ENCODE measurements at regions not wholly inside any gene's neighbourhood (a gene's known extent, or its start where the extent isn't known, plus 50 kb on each side); places are given as distances from the start of the nearest gene placed in this dataset.

- H3K27ac ChIP-seq (ENCODE audit: low read depth, low read length) = no peak overlapping the region
- H3K27me3 ChIP-seq (ENCODE audit: control insufficient read depth in 1 of 2, insufficient read depth in 2 of 2, low read length in 2 of 2) = no peaks in the 10 kb centered on the region
- H3K9me3 ChIP-seq (ENCODE audit: control insufficient read depth in 1 of 2, low read length in 2 of 2) = peaks cover 0 to 4% of the 10 kb centered on the region in 2 donors
- no peak overlapping the region for H3K4me3 ChIP-seq (ENCODE audit: low read depth in 1 of 2, low read length in 2 of 2)
- H3K36me3 ChIP-seq (ENCODE audit: control insufficient read depth in 1 of 2, insufficient read depth in 2 of 2, low read length in 2 of 2) = no peaks in the 10 kb centered on the region
- H3K4me1 ChIP-seq (ENCODE audit: control insufficient read depth in 1 of 2, insufficient read depth in 2 of 2, low read length in 2 of 2) = no peaks in the 10 kb centered on the region
- H3K9ac ChIP-seq (ENCODE audit: low read depth in 1 of 2, low read length in 2 of 2) = no peak overlapping the region
Observed at GRCh38 chr21:35416866-35417489, 367.9 kb upstream of the RUNX1 start.

- H3K4me3 ChIP-seq (ENCODE audit: low read depth in 1 of 2, low read length in 2 of 2) = no peak overlapping the region
- H3K9me3 ChIP-seq (ENCODE audit: control insufficient read depth in 1 of 2, low read length in 2 of 2) = no peaks in the 10 kb centered on the region
- H3K36me3 ChIP-seq (ENCODE audit: control insufficient read depth in 1 of 2, insufficient read depth in 2 of 2, low read length in 2 of 2) = no peaks in the 10 kb centered on the region
- H3K4me1 ChIP-seq (ENCODE audit: control insufficient read depth in 1 of 2, insufficient read depth in 2 of 2, low read length in 2 of 2) = peaks cover 8% of the 10 kb centered on the region in 2 donors
- no peak overlapping the region for H3K9ac ChIP-seq (ENCODE audit: low read depth in 1 of 2, low read length in 2 of 2)
- no peaks in the 10 kb centered on the region for H3K27me3 ChIP-seq (ENCODE audit: control insufficient read depth in 1 of 2, insufficient read depth in 2 of 2, low read length in 2 of 2)
- no peak overlapping the region for H3K27ac ChIP-seq (ENCODE audit: low read depth, low read length)
Observed at GRCh38 chr21:35414507-35415139, 365.5 kb upstream of the RUNX1 start.

- peaks cover 8 to 9% of the 10 kb centered on the region in 2 donors for H3K4me1 ChIP-seq (ENCODE audit: control insufficient read depth in 1 of 2, insufficient read depth in 2 of 2, low read length in 2 of 2)
- H3K9ac ChIP-seq (ENCODE audit: low read depth in 1 of 2, low read length in 2 of 2) = no peak overlapping the region
- H3K27me3 ChIP-seq (ENCODE audit: control insufficient read depth in 1 of 2, insufficient read depth in 2 of 2, low read length in 2 of 2) = no peaks in the 10 kb centered on the region
- no peaks in the 10 kb centered on the region for H3K36me3 ChIP-seq (ENCODE audit: control insufficient read depth in 1 of 2, insufficient read depth in 2 of 2, low read length in 2 of 2)
- no peak overlapping the region for H3K27ac ChIP-seq (ENCODE audit: low read depth, low read length)
- H3K9me3 ChIP-seq (ENCODE audit: control insufficient read depth in 1 of 2, low read length in 2 of 2) = no peaks in the 10 kb centered on the region
- no peak overlapping the region for H3K4me3 ChIP-seq (ENCODE audit: low read depth in 1 of 2, low read length in 2 of 2)
Observed at GRCh38 chr21:35414056-35414455, 365.0 kb upstream of the RUNX1 start.

GRCh38 chr21:35412231-35412630 lies 363.1 kb upstream of the RUNX1 start:
- Histone ChIP-seq H3K4me1 (ENCODE audit: control insufficient read depth in 1 of 2, insufficient read depth in 2 of 2, low read length in 2 of 2) (peaks cover 8 to 15% of the 10 kb centered on the region in 2 donors), H3K4me3 (ENCODE audit: low read depth in 1 of 2, low read length in 2 of 2) (no peak overlapping the region), H3K9me3 (ENCODE audit: control insufficient read depth in 1 of 2, low read length in 2 of 2) (no peaks in the 10 kb centered on the region), H3K9ac (ENCODE audit: low read depth in 1 of 2, low read length in 2 of 2) (no peak overlapping the region), H3K27me3 (ENCODE audit: control insufficient read depth in 1 of 2, insufficient read depth in 2 of 2, low read length in 2 of 2) (no peaks in the 10 kb centered on the region), H3K27ac (ENCODE audit: low read depth, low read length) (no peak overlapping the region), H3K36me3 (ENCODE audit: control insufficient read depth in 1 of 2, insufficient read depth in 2 of 2, low read length in 2 of 2) (no peaks in the 10 kb centered on the region)

DNA sequence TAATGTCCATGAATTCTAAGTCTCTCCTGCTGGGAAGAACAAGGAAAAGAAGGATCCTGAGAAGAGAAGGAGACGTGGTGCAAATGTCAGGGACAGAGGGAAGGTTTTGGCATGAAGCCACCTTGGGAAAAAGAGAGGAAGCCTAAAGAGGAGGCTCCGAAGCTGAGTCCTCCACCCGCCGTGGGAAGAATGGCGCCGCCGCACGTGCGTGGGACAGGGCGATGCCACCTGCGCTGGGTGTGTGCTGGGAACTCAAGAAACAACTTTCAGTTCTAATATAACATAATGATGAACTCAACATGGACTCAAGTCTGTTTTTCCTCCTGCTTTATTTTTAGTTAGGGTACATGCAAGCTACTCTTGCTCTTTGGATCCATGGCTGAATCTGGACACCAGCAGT lies 362.3 kb upstream of the RUNX1 start:
- no peaks in the 10 kb centered on the region for H3K9me3 ChIP-seq (ENCODE audit: control insufficient read depth in 1 of 2, low read length in 2 of 2)
- H3K9ac ChIP-seq (ENCODE audit: low read depth in 1 of 2, low read length in 2 of 2) = no peak overlapping the region
- H3K27me3 ChIP-seq (ENCODE audit: control insufficient read depth in 1 of 2, insufficient read depth in 2 of 2, low read length in 2 of 2) = no peaks in the 10 kb centered on the region
- no peaks in the 10 kb centered on the region for H3K36me3 ChIP-seq (ENCODE audit: control insufficient read depth in 1 of 2, insufficient read depth in 2 of 2, low read length in 2 of 2)
- no peak overlapping the region for H3K27ac ChIP-seq (ENCODE audit: low read depth, low read length)
- peaks cover 8 to 15% of the 10 kb centered on the region in 2 donors for H3K4me1 ChIP-seq (ENCODE audit: control insufficient read depth in 1 of 2, insufficient read depth in 2 of 2, low read length in 2 of 2)
- H3K4me3 ChIP-seq (ENCODE audit: low read depth in 1 of 2, low read length in 2 of 2) = no peak overlapping the region

- Histone ChIP-seq H3K36me3 (ENCODE audit: control insufficient read depth in 1 of 2, insufficient read depth in 2 of 2, low read length in 2 of 2) (no peaks in the 10 kb centered on the region), H3K27ac (ENCODE audit: low read depth, low read length) (no peak overlapping the region), H3K27me3 (ENCODE audit: control insufficient read depth in 1 of 2, insufficient read depth in 2 of 2, low read length in 2 of 2) (no peaks in the 10 kb centered on the region), H3K9me3 (ENCODE audit: control insufficient read depth in 1 of 2, low read length in 2 of 2) (no peaks in the 10 kb centered on the region), H3K4me1 (ENCODE audit: control insufficient read depth in 1 of 2, insufficient read depth in 2 of 2, low read length in 2 of 2) (peaks cover 8 to 15% of the 10 kb centered on the region in 2 donors), H3K9ac (ENCODE audit: low read depth in 1 of 2, low read length in 2 of 2) (no peak overlapping the region), H3K4me3 (ENCODE audit: low read depth in 1 of 2, low read length in 2 of 2) (no peak overlapping the region)
Observed at GRCh38 chr21:35410656-35411055, 361.6 kb upstream of the RUNX1 start.

- Histone ChIP-seq H3K4me3 (ENCODE audit: low read depth in 1 of 2, low read length in 2 of 2) (no peak overlapping the region), H3K27ac (ENCODE audit: low read depth, low read length) (no peak overlapping the region), H3K9ac (ENCODE audit: low read depth in 1 of 2, low read length in 2 of 2) (no peak overlapping the region), H3K4me1 (ENCODE audit: control insufficient read depth in 1 of 2, insufficient read depth in 2 of 2, low read length in 2 of 2) (peaks cover 8 to 15% of the 10 kb centered on the region in 2 donors), H3K27me3 (ENCODE audit: control insufficient read depth in 1 of 2, insufficient read depth in 2 of 2, low read length in 2 of 2) (no peaks in the 10 kb centered on the region), H3K36me3 (ENCODE audit: control insufficient read depth in 1 of 2, insufficient read depth in 2 of 2, low read length in 2 of 2) (no peaks in the 10 kb centered on the region), H3K9me3 (ENCODE audit: control insufficient read depth in 1 of 2, low read length in 2 of 2) (no peaks in the 10 kb centered on the region)
Observed at GRCh38 chr21:35410123-35410522, 361.0 kb upstream of the RUNX1 start.

DNA sequence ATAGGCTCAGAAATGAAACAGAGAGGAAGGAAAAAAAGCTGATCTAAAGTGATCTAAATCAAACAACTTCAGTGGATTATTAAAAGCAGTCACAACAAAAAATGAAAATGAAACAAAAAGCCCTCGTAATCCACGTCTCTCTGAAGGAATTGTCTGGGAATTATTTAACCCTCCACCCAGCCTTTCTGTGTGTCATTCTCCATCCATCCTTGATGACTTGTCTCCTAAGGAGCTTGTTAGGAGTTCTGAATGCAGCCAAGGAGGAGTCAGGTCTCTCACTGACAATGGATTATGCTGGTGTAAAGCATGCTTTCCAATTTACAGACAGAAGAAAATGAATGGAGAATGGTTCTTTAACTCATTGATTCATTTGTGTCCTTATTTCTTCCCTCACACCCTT lies 359.3 kb upstream of the RUNX1 start:
- Histone ChIP-seq H3K4me3 (ENCODE audit: low read depth in 1 of 2, low read length in 2 of 2) (peak overlapping the region; percentile 27 to 34), H3K27ac (ENCODE audit: low read depth, low read length) (no peak overlapping the region), H3K36me3 (ENCODE audit: control insufficient read depth in 1 of 2, insufficient read depth in 2 of 2, low read length in 2 of 2) (no peaks in the 10 kb centered on the region), H3K9ac (ENCODE audit: low read depth in 1 of 2, low read length in 2 of 2) (peak overlapping the region in 1 of 2 donors; percentile 34), H3K27me3 (ENCODE audit: control insufficient read depth in 1 of 2, insufficient read depth in 2 of 2, low read length in 2 of 2) (no peaks in the 10 kb centered on the region), H3K4me1 (ENCODE audit: control insufficient read depth in 1 of 2, insufficient read depth in 2 of 2, low read length in 2 of 2) (peaks cover 8 to 15% of the 10 kb centered on the region in 2 donors), H3K9me3 (ENCODE audit: control insufficient read depth in 1 of 2, low read length in 2 of 2) (no peaks in the 10 kb centered on the region)

DNA sequence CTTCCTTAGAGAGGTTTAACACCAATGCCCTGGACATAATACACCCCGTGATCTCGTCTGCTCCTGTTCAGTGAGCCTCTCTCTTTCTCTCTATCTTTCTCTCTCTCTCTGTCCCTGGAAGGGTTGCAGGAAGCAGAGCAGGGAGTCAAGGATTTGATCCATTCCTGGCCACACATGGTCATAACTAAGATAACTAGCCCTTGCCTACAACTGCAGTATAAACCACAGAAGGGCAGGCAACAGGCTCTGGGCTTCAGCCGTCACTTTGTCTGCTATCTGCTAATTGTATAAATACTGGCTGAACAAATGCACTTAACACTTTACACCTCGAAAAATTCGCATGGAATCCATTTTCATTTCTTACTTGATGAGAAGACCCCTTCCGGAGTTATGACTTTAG lies 357.5 kb upstream of the RUNX1 start:
- Histone ChIP-seq H3K4me3 (ENCODE audit: low read depth in 1 of 2, low read length in 2 of 2) (no peak overlapping the region), H3K9me3 (ENCODE audit: control insufficient read depth in 1 of 2, low read length in 2 of 2) (no peaks in the 10 kb centered on the region), H3K9ac (ENCODE audit: low read depth in 1 of 2, low read length in 2 of 2) (no peak overlapping the region), H3K27ac (ENCODE audit: low read depth, low read length) (no peak overlapping the region), H3K27me3 (ENCODE audit: control insufficient read depth in 1 of 2, insufficient read depth in 2 of 2, low read length in 2 of 2) (no peaks in the 10 kb centered on the region), H3K36me3 (ENCODE audit: control insufficient read depth in 1 of 2, insufficient read depth in 2 of 2, low read length in 2 of 2) (no peaks in the 10 kb centered on the region), H3K4me1 (ENCODE audit: control insufficient read depth in 1 of 2, insufficient read depth in 2 of 2, low read length in 2 of 2) (peaks cover 8 to 15% of the 10 kb centered on the region in 2 donors)

DNA sequence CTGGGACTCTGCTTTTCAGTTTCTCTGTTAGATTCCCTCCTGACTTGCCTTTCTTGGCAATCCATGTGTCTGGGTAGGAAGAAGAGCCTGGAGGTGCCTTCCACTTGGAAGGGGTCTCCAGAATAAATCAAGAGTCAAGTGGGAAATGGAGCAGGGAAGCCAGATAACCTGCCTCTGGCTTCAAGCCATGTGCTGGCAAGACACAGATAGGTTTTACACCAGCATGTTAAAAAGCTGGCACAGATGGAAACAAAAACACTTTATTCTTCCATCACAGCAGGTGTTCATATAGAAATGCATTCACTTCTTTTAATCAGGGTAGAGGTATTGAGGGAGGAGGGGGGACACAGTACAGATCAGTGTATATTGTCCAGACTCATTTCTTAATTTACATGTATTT lies 356.9 kb upstream of the RUNX1 start:
- Histone ChIP-seq H3K4me1 (ENCODE audit: control insufficient read depth in 1 of 2, insufficient read depth in 2 of 2, low read length in 2 of 2) (peaks cover 8 to 15% of the 10 kb centered on the region in 2 donors), H3K27ac (ENCODE audit: low read depth, low read length) (no peak overlapping the region), H3K4me3 (ENCODE audit: low read depth in 1 of 2, low read length in 2 of 2) (no peak overlapping the region)

More for the DNA sequence above, 356.9 kb upstream of the RUNX1 start:
- Histone ChIP-seq H3K9ac (ENCODE audit: low read depth in 1 of 2, low read length in 2 of 2) (no peak overlapping the region), H3K9me3 (ENCODE audit: control insufficient read depth in 1 of 2, low read length in 2 of 2) (no peaks in the 10 kb centered on the region), H3K27me3 (ENCODE audit: control insufficient read depth in 1 of 2, insufficient read depth in 2 of 2, low read length in 2 of 2) (no peaks in the 10 kb centered on the region), H3K36me3 (ENCODE audit: control insufficient read depth in 1 of 2, insufficient read depth in 2 of 2, low read length in 2 of 2) (no peaks in the 10 kb centered on the region)
